LNCAP (cell line): ENCODE measurements at regions not wholly inside any gene's neighbourhood (a gene's known extent, or its start where the extent isn't known, plus 50 kb on each side); places are given as distances from the start of the nearest gene placed in this dataset.

Source experiments
- TF ChIP-seq, protein P1 (sequence below): fragments of 450-650 bp; IDR thresholded peaks from 2 replicates; pipeline ENCODE4 v1.5.1; 2017; ENCODE audit warnings: mild to moderate bottlenecking

DNA sequence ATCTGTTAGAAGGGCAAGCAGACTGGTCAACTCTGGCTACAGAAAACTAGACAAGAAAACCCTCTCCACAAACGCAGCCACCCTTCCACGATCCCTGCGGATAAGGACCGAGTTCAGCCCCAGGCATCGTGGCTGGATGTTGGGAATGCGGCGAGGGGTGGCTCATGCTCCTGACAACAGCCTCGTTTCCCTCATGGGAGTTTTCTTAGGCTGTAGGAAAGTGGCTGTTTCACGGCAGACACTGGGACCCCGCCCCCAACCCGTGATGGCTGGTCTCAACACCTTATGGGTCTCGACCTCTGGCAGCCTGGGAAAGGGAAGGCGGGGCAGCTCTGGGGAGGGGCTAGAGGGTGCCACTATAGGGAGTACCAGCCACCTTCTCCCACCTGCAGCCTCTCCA, 123.3 kb downstream of the RFLNA start:
- TF ChIP-seq, protein P1, sequence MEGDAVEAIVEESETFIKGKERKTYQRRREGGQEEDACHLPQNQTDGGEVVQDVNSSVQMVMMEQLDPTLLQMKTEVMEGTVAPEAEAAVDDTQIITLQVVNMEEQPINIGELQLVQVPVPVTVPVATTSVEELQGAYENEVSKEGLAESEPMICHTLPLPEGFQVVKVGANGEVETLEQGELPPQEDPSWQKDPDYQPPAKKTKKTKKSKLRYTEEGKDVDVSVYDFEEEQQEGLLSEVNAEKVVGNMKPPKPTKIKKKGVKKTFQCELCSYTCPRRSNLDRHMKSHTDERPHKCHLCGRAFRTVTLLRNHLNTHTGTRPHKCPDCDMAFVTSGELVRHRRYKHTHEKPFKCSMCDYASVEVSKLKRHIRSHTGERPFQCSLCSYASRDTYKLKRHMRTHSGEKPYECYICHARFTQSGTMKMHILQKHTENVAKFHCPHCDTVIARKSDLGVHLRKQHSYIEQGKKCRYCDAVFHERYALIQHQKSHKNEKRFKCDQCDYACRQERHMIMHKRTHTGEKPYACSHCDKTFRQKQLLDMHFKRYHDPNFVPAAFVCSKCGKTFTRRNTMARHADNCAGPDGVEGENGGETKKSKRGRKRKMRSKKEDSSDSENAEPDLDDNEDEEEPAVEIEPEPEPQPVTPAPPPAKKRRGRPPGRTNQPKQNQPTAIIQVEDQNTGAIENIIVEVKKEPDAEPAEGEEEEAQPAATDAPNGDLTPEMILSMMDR = no peak

DNA sequence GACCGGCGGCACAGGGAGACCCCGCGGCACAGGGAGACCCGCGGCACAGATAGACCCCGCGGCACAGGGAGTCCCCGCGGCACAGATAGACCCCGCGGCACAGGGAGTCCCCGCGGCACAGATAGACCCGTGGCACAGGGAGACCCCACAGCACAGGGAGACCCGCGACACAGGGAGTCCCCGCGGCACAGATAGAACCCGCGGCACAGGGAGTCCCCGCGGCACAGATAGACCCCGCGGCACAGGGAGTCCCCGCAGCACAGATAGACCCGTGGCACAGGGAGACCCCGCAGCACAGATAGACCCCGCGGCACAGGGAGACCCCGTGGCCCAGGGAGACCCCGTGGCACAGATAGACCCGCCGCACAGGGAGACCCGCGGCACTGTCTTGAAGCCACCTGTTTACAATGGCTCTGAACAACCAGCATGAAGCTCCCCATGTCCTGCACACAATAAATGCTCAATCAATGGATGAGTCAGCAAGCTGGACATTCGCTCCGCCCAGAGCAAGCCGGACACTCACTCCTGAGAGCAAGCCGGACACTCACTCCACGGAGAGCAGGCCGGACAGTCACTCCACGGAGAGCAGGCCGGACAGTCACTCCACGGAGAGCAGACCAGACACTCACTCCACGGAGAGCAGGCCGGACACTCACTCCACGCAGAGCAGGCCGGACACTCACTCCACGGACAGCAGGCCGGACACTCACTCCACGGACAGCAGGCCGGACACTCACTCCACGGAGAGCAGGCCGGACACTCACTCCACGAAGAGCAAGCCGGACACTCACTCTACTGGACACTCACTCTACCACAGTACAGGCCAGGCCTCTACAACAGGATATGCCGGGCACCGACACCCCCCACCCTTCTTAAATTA, 121.9 kb downstream of the RFLNA start:
- TF ChIP-seq, protein P1 = no peak

DNA sequence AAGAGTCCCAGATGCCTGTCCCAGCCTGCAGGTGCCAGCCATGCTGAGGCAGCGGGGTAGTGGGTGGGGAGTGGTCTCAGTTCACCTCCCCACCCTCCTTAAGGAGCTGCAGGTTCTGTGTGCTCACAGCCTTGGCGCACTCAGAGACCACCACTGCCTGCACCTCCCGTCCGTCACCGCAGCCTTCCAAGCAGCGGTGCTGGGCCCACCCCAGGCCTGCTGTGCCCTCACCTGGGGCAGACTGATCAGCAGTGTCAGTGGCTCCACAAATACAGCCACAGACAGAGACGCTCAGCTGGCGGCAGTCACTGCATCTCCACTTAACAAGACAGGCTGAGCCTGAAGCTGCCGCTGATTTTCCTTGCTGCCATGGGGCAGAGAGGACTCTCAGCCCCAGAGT, 120.2 kb downstream of the RFLNA start:
- TF ChIP-seq, protein P1 = no peak

DNA sequence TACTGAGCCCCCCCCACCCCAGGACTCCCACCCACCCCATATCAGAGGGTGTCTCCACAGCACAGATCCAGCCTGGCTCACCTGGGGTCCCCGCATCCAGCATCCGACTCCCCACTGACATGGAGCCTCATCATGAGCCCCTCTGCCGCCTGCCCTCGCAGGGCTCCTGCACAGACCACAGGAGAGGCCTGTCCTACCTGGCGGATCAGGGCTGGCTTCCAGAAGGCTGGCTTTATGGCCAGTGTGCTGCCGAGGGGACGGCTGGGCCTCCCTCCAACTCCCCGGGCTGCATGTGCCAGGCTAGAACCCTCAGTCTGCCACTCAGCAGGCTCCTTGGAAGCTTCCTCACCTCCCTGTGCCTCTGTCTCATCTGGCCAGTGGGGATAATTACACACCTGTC, 119.0 kb downstream of the RFLNA start:
- TF ChIP-seq, protein P1 = no peak

DNA sequence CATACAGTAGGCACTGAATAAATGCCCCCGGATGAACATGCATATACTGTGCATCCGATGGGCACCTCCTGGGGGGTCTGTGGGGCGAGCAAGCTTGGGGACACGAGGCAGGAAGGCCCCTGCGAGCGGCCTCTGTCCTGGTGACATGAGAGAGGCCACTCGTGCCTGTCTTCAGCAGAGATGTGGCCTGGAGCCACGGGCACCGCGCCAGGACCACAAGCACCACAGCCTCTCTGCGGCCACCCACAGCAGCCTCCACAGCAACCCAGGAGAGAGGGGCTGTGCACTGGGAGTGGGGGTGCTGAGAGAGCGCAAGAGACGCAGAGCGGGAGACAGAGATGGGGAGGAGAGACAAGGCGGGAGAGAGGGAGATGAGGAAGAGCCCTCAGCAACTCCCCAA, 118.5 kb downstream of the RFLNA start:
- TF ChIP-seq, protein P1 = no peak

GRCh38 chr12:124412646-124413015, 117.7 kb downstream of the RFLNA start:
- TF ChIP-seq, protein P1 = no peak

GRCh38 chr12:124411953-124412645, 117.2 kb downstream of the RFLNA start:
- TF ChIP-seq, protein P1 = no peak
